ENCODE measurements at regions not wholly inside any gene's neighbourhood (a gene's known extent, or its start where the extent isn't known, plus 50 kb on each side); places are given as distances from the start of the nearest gene placed in this dataset.

DNA sequence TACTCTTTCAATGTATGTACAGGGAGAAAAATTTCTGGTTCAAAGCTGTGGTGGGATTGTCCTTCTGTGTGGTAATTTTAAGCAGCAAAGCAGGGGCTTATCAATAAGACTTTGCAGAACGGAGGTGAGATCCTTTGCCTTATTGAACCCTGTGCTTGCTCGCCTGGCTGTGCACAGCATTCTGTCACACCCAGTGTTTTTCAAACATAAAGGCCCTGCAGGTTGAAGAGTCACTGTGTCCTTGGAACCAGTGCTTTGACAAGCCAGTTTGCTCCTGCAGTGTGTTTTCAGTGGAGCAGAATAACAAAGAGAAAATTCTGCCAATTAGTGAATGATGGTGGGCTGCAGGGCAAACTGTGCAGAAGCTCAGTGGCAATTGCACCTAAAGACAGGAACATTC lies 236.7 kb upstream of the PCSK5 start:
- CTCF ChIA-PET, result no interaction called here
- TF ChIP-seq, protein P1, sequence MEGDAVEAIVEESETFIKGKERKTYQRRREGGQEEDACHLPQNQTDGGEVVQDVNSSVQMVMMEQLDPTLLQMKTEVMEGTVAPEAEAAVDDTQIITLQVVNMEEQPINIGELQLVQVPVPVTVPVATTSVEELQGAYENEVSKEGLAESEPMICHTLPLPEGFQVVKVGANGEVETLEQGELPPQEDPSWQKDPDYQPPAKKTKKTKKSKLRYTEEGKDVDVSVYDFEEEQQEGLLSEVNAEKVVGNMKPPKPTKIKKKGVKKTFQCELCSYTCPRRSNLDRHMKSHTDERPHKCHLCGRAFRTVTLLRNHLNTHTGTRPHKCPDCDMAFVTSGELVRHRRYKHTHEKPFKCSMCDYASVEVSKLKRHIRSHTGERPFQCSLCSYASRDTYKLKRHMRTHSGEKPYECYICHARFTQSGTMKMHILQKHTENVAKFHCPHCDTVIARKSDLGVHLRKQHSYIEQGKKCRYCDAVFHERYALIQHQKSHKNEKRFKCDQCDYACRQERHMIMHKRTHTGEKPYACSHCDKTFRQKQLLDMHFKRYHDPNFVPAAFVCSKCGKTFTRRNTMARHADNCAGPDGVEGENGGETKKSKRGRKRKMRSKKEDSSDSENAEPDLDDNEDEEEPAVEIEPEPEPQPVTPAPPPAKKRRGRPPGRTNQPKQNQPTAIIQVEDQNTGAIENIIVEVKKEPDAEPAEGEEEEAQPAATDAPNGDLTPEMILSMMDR (IDR thresholded peaks at IDR 0.05; ENCODE audit: low read depth, low read length), result no peak
- Histone ChIP-seq H3K9me3 (ENCODE audit: control insufficient read depth, insufficient read depth, low read length) (peaks cover 11% of the 10 kb centered on the region), H3K27me3 (ENCODE audit: control insufficient read depth, insufficient read depth, low read length) (no peaks in the 10 kb centered on the region), H3K4me3 (ENCODE audit: low read depth, low read length) (no peak overlapping the region), H3K27ac (ENCODE audit: low read depth, low read length) (no peak overlapping the region)
- POLR2A ChIA-PET, result no interaction called here
- DNase-seq (ENCODE audit: low read depth, low spot score), result no peak

DNA sequence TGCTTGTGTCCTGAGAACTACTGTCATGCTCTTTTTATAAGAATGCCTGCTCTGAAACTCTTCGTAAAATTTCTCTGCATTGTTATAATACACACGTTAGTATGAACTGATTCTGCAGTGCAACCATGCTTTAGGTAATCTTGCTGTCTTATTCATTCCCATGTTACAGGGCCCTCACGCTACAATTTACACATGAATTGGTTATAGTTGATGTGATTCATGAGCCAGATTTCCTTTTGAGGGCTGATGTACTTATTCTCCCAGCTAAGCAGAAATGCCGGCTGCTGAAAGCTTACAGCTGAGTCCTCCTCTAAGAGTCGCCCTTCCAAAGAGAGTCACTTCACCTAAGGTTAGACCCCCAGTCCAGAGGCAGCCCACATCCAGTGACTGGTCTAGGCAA lies 233.5 kb upstream of the PCSK5 start:
- no peak overlapping the region for H3K27ac ChIP-seq (ENCODE audit: low read depth, low read length)
- ChIA-PET CTCF (no interaction called here), POLR2A (no interaction called here)
- TF ChIP-seq, protein P1 (IDR thresholded peaks at IDR 0.05; ENCODE audit: low read depth, low read length), result no peak
- no peaks in the 10 kb centered on the region for H3K27me3 ChIP-seq (ENCODE audit: control insufficient read depth, insufficient read depth, low read length)
- H3K4me3 ChIP-seq (ENCODE audit: low read depth, low read length), result no peak overlapping the region
- DNase-seq (ENCODE audit: low read depth, low spot score), result no peak
- H3K9me3 ChIP-seq (ENCODE audit: control insufficient read depth, insufficient read depth, low read length), result peaks cover 6% of the 10 kb centered on the region

DNA sequence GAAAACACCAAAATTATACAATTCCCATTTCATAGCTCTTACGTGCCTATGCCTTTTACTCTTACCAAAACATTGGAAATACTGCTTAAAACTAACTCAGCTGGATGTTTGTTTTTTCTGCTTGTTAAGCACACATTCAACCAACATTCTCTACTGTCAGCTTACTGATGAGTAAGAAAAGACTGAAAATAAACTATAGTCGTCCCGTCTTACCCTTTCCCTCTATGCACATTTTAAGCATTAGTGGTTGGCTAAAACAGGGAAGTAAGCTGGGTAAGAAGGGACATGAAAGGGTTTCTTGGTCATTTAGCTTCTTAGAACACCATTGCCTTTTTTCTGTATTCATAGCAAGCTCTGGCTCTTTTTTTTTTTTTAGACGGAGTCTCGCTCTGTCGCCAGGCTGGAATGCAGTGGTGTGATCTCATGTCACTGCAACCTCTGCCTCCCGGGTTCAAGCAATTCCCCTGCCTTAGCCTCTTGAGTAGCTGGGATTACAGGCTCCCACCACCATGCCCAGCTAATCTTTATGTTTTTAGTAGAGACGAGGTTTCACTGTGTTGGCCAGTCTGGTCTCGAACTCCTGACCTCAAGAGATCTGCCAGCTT lies 232.1 kb upstream of the PCSK5 start:
- CTCF ChIA-PET, result no interaction called here
- H3K27me3 ChIP-seq (ENCODE audit: control insufficient read depth, insufficient read depth, low read length), result no peaks in the 10 kb centered on the region
- no peak overlapping the region for H3K4me3 ChIP-seq (ENCODE audit: low read depth, low read length)
- no peak overlapping the region for H3K27ac ChIP-seq (ENCODE audit: low read depth, low read length)
- H3K9me3 ChIP-seq (ENCODE audit: control insufficient read depth, insufficient read depth, low read length), result peaks cover 6% of the 10 kb centered on the region
- DNase-seq (ENCODE audit: low read depth, low spot score), result no peak
- TF ChIP-seq, protein P1 (IDR thresholded peaks at IDR 0.05; ENCODE audit: low read depth, low read length), result no peak
- POLR2A ChIA-PET, result no interaction called here

DNA sequence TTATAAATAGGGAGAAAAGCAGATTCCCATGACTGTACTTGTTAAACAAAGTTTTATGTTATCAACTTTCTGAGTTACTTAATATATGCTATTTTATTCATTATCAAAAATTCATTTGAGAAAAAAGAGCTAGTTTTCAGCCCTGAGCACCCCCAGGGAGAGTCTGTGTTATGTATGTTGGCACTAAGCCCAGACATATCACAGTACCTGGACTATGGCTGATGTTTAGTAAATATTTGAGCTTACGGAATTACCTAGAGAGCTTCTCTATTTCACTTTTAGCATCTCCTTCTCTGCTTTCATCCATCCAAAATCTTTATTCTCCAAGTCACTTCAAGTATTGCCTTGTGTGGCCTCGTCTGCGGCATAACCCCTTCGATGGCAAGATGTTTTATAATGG lies 225.9 kb upstream of the PCSK5 start:
- Histone ChIP-seq H3K27me3 (ENCODE audit: control insufficient read depth, insufficient read depth, low read length) (no peaks in the 10 kb centered on the region), H3K4me3 (ENCODE audit: low read depth, low read length) (no peak overlapping the region), H3K27ac (ENCODE audit: low read depth, low read length) (no peak overlapping the region), H3K9me3 (ENCODE audit: control insufficient read depth, insufficient read depth, low read length) (peaks cover 5% of the 10 kb centered on the region; the same call in 1 of the 2 replicates)
- TF ChIP-seq, protein P1 (IDR thresholded peaks at IDR 0.05; ENCODE audit: low read depth, low read length), result no peak
- CTCF ChIA-PET, result no interaction called here
- POLR2A ChIA-PET, result no interaction called here
- no peak for DNase-seq (ENCODE audit: low read depth, low spot score)

DNA sequence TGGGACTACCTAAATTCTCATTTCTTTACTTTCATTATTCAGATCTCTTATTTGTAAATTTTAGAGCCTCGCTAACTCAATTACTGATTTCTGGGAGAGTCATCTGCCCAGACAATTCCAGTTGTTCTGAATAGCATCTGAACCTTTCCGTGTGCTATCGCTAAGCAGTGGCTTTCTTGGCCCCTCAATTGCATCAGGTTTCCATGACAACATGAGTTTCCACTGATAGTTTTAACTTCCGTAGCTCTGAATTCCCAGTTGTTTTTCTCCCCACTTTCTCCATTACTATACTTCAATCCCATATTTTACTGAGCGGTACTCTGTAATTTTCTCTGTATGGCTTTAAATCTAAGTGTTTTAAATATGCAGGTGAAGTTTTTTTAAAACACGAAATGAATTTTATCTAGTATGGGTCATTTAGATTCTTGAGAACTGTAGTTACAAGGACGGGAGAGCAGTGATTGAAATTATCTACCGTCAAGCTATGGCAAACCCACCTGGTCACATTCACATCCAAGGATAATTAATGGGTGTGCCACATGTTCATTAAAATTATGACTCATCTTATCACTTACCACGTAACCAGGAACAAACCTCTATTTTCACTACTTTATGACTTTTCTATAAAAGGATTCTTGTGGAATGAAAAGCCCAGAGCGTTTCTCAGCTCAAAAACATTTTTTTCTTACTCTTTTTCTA lies 223.5 kb upstream of the PCSK5 start:
- Histone ChIP-seq H3K27ac (ENCODE audit: low read depth, low read length) (no peak overlapping the region), H3K27me3 (ENCODE audit: control insufficient read depth, insufficient read depth, low read length) (no peaks in the 10 kb centered on the region), H3K4me3 (ENCODE audit: low read depth, low read length) (no peak overlapping the region), H3K9me3 (ENCODE audit: control insufficient read depth, insufficient read depth, low read length) (peaks cover 5% of the 10 kb centered on the region; the same call in 1 of the 2 replicates)
- ChIA-PET POLR2A (no interaction called here), CTCF (interaction anchor here (0.6 kb wide), 1 partner anchor 265 kb away, joined by 3 read pairs; no protein-coding TSS in a partner anchor)
- no peak for DNase-seq (ENCODE audit: low read depth, low spot score)
- TF ChIP-seq, protein P1 (IDR thresholded peaks at IDR 0.05; ENCODE audit: low read depth, low read length), result no peak

All from AG04450 (cell line).